Ascending aorta (tissue), 2 donors: ENCODE measurements at regions not wholly inside any gene's neighbourhood (a gene's known extent, or its start where the extent isn't known, plus 50 kb on each side); places are given as distances from the start of the nearest gene placed in this dataset.

ENCODE experiments used
- DNase-seq, 2 donors: peaks; one replicate each; pipeline ENCODE4 v3.0.0-alpha.2; 2019; ENCODE audit warnings: low spot score in 2 of 2
- H3K27ac ChIP-seq, 2 donors: fragments of 200-600 bp; sonication (generic); one replicate each; pipeline ENCODE4 v1.5.1; 2016 to 2017; ENCODE audit warnings: mild to moderate bottlenecking in 1 of 2
- H3K27me3 ChIP-seq: fragments of 200-600 bp; sonication (generic); one replicate; pipeline ENCODE4 v1.5.1; 2017
- H3K36me3 ChIP-seq, 2 donors: fragments of 200-600 bp; sonication (generic); one replicate each; pipeline ENCODE4 v1.5.1; 2016
- H3K4me1 ChIP-seq, 2 donors: fragments of 200-600 bp; sonication (generic); one replicate each; pipeline ENCODE4 v1.5.1; 2016 to 2017; ENCODE audit warnings: mild to moderate bottlenecking in 1 of 2
- H3K4me3 ChIP-seq, 2 donors: fragments of 200-600 bp; sonication (generic); one replicate each; pipeline ENCODE4 v1.5.1; 2016 to 2017; ENCODE audit warnings: mild to moderate bottlenecking in 1 of 2
- H3K9me3 ChIP-seq, 2 donors: fragments of 200-600 bp; sonication (generic); one replicate each; pipeline ENCODE4 v1.5.1; 2016
- intact Hi-C: fragments of 100-400 bp; cut with DNase I; formaldehyde crosslinking; loops from one replicate; pipeline ENCODE4 v1.15.1; 2023
- TF ChIP-seq, protein P1 (sequence below), 3 experiments: fragments of 200-600 bp in 2 of 3; fragments of 450-650 bp in 1 of 3; sonication (generic) in 2 of 3; IDR thresholded peaks; one replicate each; pipeline ENCODE4 v1.5.1; 2016 to 2019; ENCODE audit warnings: antibody characterized with exemption in 3 of 3, mild to moderate bottlenecking in 1 of 3, moderate library complexity in 1 of 3

DNA sequence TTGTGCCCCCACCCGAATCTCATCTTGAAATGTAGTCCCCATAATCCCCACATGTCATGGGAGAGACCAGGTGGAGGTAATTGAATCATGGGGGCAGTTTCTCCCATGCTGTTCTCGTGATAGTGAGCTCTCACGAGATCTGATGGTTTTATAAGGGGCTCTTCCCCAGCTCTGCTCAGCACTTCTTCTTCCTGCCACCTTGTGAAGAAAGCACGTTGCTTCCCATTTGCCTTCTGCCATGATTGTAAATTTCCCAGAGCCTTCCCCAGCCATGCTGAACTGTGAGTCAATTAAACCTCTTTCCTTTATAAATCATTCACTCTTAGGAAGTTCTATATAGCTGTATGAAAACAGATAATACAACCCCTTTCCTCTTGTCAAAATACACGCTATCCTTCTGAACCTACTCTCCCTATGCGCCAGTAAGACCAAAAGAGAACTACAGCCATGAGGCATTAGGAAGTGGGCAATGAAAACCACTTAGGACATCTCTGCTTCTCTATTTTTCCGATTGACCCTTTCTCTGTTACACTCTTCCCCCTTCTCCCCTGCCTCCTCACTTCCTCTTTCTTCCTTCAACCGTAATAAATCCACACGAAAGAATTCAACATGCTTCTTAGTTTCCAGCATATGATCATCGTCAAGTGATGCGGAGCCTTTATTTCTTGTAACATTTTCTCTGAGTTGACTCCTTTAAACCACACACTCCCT is 101.2 kb upstream of the WDR11 start:
- Histone ChIP-seq H3K4me3 (no peak overlapping the region), H3K27me3 (no peaks in the 10 kb centered on the region), H3K9me3 (no peaks in the 10 kb centered on the region), H3K36me3 (no peaks in the 10 kb centered on the region), H3K27ac (no peak overlapping the region), H3K4me1 (no peaks in the 10 kb centered on the region)
- intact Hi-C loops: no loop called here
- TF ChIP-seq, protein P1, sequence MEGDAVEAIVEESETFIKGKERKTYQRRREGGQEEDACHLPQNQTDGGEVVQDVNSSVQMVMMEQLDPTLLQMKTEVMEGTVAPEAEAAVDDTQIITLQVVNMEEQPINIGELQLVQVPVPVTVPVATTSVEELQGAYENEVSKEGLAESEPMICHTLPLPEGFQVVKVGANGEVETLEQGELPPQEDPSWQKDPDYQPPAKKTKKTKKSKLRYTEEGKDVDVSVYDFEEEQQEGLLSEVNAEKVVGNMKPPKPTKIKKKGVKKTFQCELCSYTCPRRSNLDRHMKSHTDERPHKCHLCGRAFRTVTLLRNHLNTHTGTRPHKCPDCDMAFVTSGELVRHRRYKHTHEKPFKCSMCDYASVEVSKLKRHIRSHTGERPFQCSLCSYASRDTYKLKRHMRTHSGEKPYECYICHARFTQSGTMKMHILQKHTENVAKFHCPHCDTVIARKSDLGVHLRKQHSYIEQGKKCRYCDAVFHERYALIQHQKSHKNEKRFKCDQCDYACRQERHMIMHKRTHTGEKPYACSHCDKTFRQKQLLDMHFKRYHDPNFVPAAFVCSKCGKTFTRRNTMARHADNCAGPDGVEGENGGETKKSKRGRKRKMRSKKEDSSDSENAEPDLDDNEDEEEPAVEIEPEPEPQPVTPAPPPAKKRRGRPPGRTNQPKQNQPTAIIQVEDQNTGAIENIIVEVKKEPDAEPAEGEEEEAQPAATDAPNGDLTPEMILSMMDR (IDR thresholded peaks at IDR 0.05): no peak
- DNase-seq: no peak

DNA sequence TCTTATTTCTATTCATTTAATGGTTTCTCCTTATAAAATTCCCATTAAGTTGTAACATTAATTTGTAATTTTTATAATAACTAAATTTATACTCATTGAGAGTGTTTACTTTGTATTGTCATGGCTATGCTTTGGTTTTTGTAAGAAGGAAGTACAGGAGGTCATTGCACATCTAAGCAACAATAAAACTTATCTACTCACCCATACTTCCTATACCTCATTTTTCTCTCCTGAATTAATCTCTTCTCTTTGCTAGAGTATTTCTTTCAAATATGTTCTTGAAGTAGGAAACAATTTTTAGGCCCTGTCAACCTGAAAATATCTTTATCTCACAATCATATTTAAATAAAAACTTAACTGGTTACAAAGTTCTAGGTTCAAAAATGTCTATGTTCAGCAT is 95.4 kb upstream of the WDR11 start:
- Histone ChIP-seq H3K27me3 (no peaks in the 10 kb centered on the region), H3K27ac (no peak overlapping the region), H3K4me1 (no peaks in the 10 kb centered on the region), H3K4me3 (no peak overlapping the region), H3K36me3 (no peaks in the 10 kb centered on the region), H3K9me3 (no peaks in the 10 kb centered on the region)
- DNase-seq: no peak
- TF ChIP-seq, protein P1 (IDR thresholded peaks at IDR 0.05): no peak
- intact Hi-C loops: no loop called here

DNA sequence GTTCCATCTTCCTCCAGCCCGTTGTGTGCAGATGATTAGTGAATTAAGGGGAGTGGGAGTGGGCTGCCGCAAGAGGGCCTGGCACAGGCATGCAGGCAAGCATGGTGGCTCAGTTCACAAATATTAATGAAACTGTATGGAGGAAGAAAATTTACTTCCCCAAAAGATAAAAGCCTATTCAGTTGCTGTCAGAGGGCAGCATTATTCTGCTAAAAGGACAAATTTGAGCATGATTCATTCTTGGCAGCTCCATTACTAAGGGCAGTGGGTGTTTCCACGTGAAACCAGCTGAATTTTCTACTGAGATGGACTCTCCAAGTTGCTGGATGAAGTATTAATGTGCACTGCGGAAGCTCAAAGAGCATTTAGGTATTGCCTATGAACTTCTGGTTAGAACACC is 90.9 kb upstream of the WDR11 start:
- H3K36me3 ChIP-seq: no peaks in the 10 kb centered on the region
- H3K27me3 ChIP-seq: no peaks in the 10 kb centered on the region
- DNase-seq: no peak
- intact Hi-C loops: no loop called here
- no peak overlapping the region for H3K4me3 ChIP-seq
- no peaks in the 10 kb centered on the region for H3K9me3 ChIP-seq
- TF ChIP-seq, protein P1 (IDR thresholded peaks at IDR 0.05): no peak
- no peaks in the 10 kb centered on the region for H3K4me1 ChIP-seq
- no peak overlapping the region for H3K27ac ChIP-seq

DNA sequence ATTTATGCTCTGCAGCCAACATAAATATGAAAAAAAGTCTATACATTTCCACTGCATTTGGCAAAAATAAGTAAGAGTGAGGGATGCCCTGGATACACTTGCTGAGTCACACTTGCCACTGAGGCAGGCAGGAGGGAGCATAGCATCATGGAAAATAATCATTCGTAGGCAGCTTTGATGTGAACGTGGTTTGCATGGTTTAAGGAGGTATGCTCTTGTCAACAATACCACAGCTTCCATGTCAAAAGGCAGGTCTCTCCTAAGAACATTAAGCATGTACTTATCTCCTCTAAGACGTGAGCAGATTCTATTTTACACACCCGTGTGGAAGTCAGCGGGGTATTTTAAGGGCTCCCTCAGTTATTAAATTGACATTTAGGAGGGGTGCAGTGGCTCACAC is 89.2 kb upstream of the WDR11 start:
- Histone ChIP-seq H3K27me3 (no peaks in the 10 kb centered on the region), H3K4me3 (no peak overlapping the region), H3K4me1 (no peaks in the 10 kb centered on the region), H3K27ac (no peak overlapping the region), H3K9me3 (no peaks in the 10 kb centered on the region), H3K36me3 (no peaks in the 10 kb centered on the region)
- intact Hi-C loops: no loop called here
- TF ChIP-seq, protein P1 (IDR thresholded peaks at IDR 0.05): no peak
- no peak for DNase-seq

DNA sequence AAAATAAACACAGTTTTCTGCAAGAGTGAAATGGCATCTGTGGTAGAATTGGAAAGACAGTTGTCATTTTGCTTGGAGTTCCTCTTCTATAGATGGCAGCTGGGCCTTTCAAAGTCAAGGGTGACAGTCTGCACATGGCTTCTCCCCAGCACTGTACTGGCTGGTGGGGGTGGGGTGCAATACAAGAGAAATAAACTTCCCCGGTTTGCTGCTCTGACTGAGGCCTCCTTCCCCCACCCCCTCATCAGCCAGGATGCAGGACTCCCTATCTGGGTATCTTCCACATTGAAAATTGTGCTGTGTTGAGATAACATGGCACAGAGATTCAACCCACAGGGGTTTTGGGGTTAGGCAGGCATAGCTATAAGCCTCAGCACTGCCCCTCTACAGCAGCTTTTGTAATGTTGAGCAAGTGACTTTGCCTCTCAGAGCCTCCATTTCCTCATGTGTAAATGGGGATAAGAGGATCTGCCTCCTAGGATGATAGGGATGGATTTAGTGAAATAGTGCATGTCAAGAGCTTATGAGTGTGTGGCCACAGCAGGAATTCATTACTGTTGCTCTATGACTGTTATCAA is 85.8 kb upstream of the WDR11 start:
- H3K9me3 ChIP-seq: no peaks in the 10 kb centered on the region
- H3K27ac ChIP-seq: no peak overlapping the region
- no peaks in the 10 kb centered on the region for H3K27me3 ChIP-seq
- TF ChIP-seq, protein P1 (IDR thresholded peaks at IDR 0.05): no peak
- no peaks in the 10 kb centered on the region for H3K36me3 ChIP-seq
- H3K4me3 ChIP-seq: no peak overlapping the region
- H3K4me1 ChIP-seq: no peaks in the 10 kb centered on the region
- DNase-seq: no peak
- intact Hi-C loops: no loop called here
